ENCODE measurements at regions not wholly inside any gene's neighbourhood (a gene's known extent, or its start where the extent isn't known, plus 50 kb on each side); places are given as distances from the start of the nearest gene placed in this dataset.

DNA sequence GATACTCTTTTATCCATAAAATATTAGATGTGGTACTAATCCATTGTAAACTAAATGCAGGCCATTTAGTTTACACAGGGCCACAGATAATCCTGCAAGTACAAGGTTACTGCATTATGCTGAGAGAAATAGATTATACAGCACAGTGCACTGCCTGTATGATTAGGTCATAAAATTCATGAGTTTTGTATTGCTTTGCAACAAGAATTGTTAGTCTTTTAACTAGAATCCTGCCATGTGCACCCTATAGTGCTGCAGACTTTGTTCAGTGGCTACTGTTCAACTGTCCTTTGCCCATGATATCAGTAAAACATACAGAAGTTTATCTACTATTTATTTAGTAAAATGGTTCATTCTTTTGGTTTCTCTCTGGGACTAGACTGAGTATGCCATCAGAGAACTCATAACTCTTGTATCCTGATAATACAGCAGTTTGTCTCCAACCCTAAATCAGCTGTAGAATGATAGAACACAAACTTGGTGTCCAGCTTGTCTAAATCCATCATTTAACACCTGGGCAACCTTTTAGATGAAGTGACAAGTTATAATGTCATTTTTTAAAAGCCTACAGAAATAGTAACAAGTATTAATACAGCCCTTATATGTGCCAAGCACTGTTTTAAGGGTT, 291.2 kb downstream of the TMEM167A start:
- no peaks in the 10 kb centered on the region for H4K20me1 ChIP-seq (ENCODE audit: control insufficient read depth, insufficient read depth)
- CTCF ChIA-PET = interaction anchor here (1.2 kb wide), 1 partner anchor 435 kb away, joined by 3 read pairs; no protein-coding TSS in a partner anchor
- no peaks in the 10 kb centered on the region for H3K4me1 ChIP-seq (ENCODE audit: control insufficient read depth, insufficient read depth, low read length)
- SMC1A ChIA-PET (ENCODE audit: uncharacterized antibody, unreplicated experiment) = interaction anchor here (0.5 to 1.3 kb wide), 2 partner anchors 10 kb away, joined by 3 to 4 read pairs; no protein-coding TSS in a partner anchor
- in situ Hi-C loops (cut with MboI) (no loop called here), intact Hi-C loops (cut with micrococcal nuclease; ENCODE audit: unreplicated experiment) (loop anchor here (10.0 kb wide), 1 partner anchor 769 kb away; no protein-coding TSS in a partner anchor)
- DNase-seq (ENCODE audit: low read depth, low spot score) (no peak), ATAC-seq (no peak), FAIRE-seq (no peak)
- H3K9me3 ChIP-seq (replicated peaks; ENCODE audit: control insufficient read depth, insufficient read depth, low read length) = no peaks in the 10 kb centered on the region
- H3K27ac ChIP-seq (ENCODE audit: control insufficient read depth, insufficient read depth) = no peak overlapping the region
- RAD21 ChIA-PET (ENCODE audit: unreplicated experiment) = no interaction called here
- TF ChIP-seq, protein P1, sequence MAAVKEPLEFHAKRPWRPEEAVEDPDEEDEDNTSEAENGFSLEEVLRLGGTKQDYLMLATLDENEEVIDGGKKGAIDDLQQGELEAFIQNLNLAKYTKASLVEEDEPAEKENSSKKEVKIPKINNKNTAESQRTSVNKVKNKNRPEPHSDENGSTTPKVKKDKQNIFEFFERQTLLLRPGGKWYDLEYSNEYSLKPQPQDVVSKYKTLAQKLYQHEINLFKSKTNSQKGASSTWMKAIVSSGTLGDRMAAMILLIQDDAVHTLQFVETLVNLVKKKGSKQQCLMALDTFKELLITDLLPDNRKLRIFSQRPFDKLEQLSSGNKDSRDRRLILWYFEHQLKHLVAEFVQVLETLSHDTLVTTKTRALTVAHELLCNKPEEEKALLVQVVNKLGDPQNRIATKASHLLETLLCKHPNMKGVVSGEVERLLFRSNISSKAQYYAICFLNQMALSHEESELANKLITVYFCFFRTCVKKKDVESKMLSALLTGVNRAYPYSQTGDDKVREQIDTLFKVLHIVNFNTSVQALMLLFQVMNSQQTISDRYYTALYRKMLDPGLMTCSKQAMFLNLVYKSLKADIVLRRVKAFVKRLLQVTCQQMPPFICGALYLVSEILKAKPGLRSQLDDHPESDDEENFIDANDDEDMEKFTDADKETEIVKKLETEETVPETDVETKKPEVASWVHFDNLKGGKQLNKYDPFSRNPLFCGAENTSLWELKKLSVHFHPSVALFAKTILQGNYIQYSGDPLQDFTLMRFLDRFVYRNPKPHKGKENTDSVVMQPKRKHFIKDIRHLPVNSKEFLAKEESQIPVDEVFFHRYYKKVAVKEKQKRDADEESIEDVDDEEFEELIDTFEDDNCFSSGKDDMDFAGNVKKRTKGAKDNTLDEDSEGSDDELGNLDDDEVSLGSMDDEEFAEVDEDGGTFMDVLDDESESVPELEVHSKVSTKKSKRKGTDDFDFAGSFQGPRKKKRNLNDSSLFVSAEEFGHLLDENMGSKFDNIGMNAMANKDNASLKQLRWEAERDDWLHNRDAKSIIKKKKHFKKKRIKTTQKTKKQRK (IDR thresholded peaks at IDR 0.05; ENCODE audit: low read depth, low read length) = no peak
- TF ChIP-seq TAF1 (IDR thresholded peaks at IDR 0.05; ENCODE audit: borderline replicate concordance, low read depth, low read length) = no peak
- no peak for TF ChIP-seq NFXL1 (IDR thresholded peaks at IDR 0.05; ENCODE audit: borderline replicate concordance)
- TF ChIP-seq GATAD2B (conservative IDR thresholded peaks at IDR 0.05; ENCODE audit: low read depth) = no peak
- no peak for TF ChIP-seq FOS (IDR thresholded peaks at IDR 0.05; ENCODE audit: borderline replicate concordance, extremely low read depth, insufficient read length)
- no peak for TF ChIP-seq ZZZ3 (IDR thresholded peaks at IDR 0.05; ENCODE audit: control insufficient read depth, insufficient read length, low read depth)
- TF ChIP-seq FOXK2 (IDR thresholded peaks at IDR 0.05) = no peak
- TF ChIP-seq SUZ12 (IDR thresholded peaks at IDR 0.05; ENCODE audit: unreplicated experiment) = no peak
- no peak for TF ChIP-seq SP1 (IDR thresholded peaks at IDR 0.05; ENCODE audit: low read depth, low read length)
- TF ChIP-seq SPI1 (IDR thresholded peaks at IDR 0.05; ENCODE audit: borderline replicate concordance, insufficient read depth, low read depth, low read length) = no peak
- TF ChIP-seq BHLHE40 (IDR thresholded peaks at IDR 0.05; ENCODE audit: borderline replicate concordance in 1 of 2, low read depth in 2 of 2, low read length in 1 of 2) = no peak
- H3K4me2 ChIP-seq (ENCODE audit: control insufficient read depth, insufficient read depth) = no peak overlapping the region
- no peak overlapping the region for H3K4me3 ChIP-seq
- no peak overlapping the region for H2AFZ ChIP-seq (ENCODE audit: control insufficient read depth, low read depth, low read length)
- no peaks in the 10 kb centered on the region for H3K27me3 ChIP-seq (replicated peaks in 1 of 2; ENCODE audit: control insufficient read depth in 2 of 2, insufficient read depth in 2 of 2, low read length in 1 of 2)
- no peak overlapping the region for H3K9ac ChIP-seq (ENCODE audit: control insufficient read depth, insufficient read depth, low read length)
- no peaks in the 10 kb centered on the region for H3K36me3 ChIP-seq (ENCODE audit: control insufficient read depth in 2 of 2, insufficient read depth in 2 of 2, low read length in 1 of 2)
- POLR2A ChIA-PET = no interaction called here
- no peaks in the 10 kb centered on the region for H3K79me2 ChIP-seq (ENCODE audit: control insufficient read depth, insufficient read depth, low read length)
- no TSS peak for BruUV-seq (replicated peaks)

Measured in GM12878 (cell line).